Upper lobe of left lung (tissue), 6 donors: ENCODE measurements at regions not wholly inside any gene's neighbourhood (a gene's known extent, or its start where the extent isn't known, plus 50 kb on each side); places are given as distances from the start of the nearest gene placed in this dataset.
A peak's percentile ranks its signal among the peaks of the same experiment; 100 is the strongest.

ENCODE experiments used
- ATAC-seq, 2 donors: fragments of 200-7000 bp; cut with Tn5 transposase; one replicate each; pipeline ENCODE4 v1.9.1; 2022; ENCODE audit warnings: mild to moderate bottlenecking in 2 of 2, moderate library complexity in 2 of 2; ENCODE audit not compliant: low FRiP score in 2 of 2
- DNase-seq, 2 donors: peaks; one replicate each; pipeline ENCODE4 v3.0.0-alpha.2; 2019 to 2020
- H3K27ac ChIP-seq, 4 donors: fragments of 200-600 bp; sonication (generic); one replicate each; pipeline ENCODE4 v1.5.1; 2016 to 2019
- H3K27me3 ChIP-seq, 4 donors: fragments of 200-600 bp; sonication (generic); one replicate each; pipeline ENCODE4 v1.5.1; 2017 to 2019
- H3K36me3 ChIP-seq, 4 donors: fragments of 200-600 bp; sonication (generic); one replicate each; pipeline ENCODE4 v1.5.1; 2016 to 2019
- H3K4me1 ChIP-seq, 4 donors: fragments of 200-600 bp; sonication (generic); one replicate each; pipeline ENCODE4 v1.5.1; 2018 to 2019
- H3K4me3 ChIP-seq, 4 donors: fragments of 200-600 bp; sonication (generic); one replicate each; pipeline ENCODE4 v1.5.1; 2017 to 2019; ENCODE audit warnings: mild to moderate bottlenecking in 2 of 4, moderate library complexity in 1 of 4
- H3K9me3 ChIP-seq, 4 donors: fragments of 200-600 bp; sonication (generic); one replicate each; pipeline ENCODE4 v1.5.1; 2018 to 2019
- EP300 ChIP-seq, 4 donors: sonication (generic); formaldehyde crosslinking; IDR thresholded peaks; one replicate each; pipeline ENCODE4 v1.5.1; 2017; ENCODE audit warnings: antibody characterized with exemption in 4 of 4, control low read depth in 2 of 4
- POLR2A ChIP-seq, 4 donors: fragments of 450-650 bp; IDR thresholded peaks; one replicate each; pipeline ENCODE4 v1.5.1; 2016 to 2017; ENCODE audit warnings: antibody characterized with exemption in 4 of 4, mild to moderate bottlenecking in 2 of 4
- POLR2AphosphoS5 ChIP-seq, 2 donors: sonication (generic); formaldehyde crosslinking; IDR thresholded peaks; one replicate each; pipeline ENCODE4 v1.5.1; 2017; ENCODE audit warnings: antibody characterized with exemption in 2 of 2
- WGBS, 2 donors: methylation state at CpG; one replicate each; pipeline ENCODE4 v1.1.5; 2017 to 2018; 5-methylcytosine and 5-hydroxymethylcytosine counted together
- TF ChIP-seq, protein P1 (sequence below), 6 experiments: fragments of 450-650 bp in 4 of 6; fragments of 200-600 bp in 2 of 6; sonication (generic) in 2 of 6; IDR thresholded peaks; one replicate each; pipeline ENCODE4 v1.5.1; 2016 to 2019; ENCODE audit warnings: antibody characterized with exemption in 6 of 6
- donor health status: DM: no; HTN: no; CAD: no; lungs with moderate emphysema.
- donor health status: DM: no; HTN: yes; CAD: no; lungs with severe emphysema.

DNA sequence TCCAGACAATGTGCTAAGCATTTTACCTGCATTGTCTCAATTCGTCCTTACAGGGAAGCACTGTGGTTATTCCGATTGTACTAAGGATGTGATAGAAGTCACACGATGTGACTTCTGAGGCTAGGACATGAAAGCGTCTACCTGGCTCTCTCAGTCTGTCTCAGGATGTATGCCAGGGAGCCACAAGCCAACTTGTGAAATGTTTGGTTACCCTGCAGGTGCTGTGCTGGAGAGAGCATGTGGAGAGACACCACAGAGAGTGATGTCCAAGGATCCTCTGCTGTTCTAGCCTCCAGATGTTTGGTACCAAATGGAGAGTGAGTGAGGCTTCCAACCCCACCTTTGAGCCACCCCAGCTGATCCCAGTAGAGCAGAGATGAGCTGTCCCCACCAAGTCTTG lies 120.1 kb upstream of the IL12B start:
- no peak overlapping the region for H3K27ac ChIP-seq
- ATAC-seq: no peak

DNA sequence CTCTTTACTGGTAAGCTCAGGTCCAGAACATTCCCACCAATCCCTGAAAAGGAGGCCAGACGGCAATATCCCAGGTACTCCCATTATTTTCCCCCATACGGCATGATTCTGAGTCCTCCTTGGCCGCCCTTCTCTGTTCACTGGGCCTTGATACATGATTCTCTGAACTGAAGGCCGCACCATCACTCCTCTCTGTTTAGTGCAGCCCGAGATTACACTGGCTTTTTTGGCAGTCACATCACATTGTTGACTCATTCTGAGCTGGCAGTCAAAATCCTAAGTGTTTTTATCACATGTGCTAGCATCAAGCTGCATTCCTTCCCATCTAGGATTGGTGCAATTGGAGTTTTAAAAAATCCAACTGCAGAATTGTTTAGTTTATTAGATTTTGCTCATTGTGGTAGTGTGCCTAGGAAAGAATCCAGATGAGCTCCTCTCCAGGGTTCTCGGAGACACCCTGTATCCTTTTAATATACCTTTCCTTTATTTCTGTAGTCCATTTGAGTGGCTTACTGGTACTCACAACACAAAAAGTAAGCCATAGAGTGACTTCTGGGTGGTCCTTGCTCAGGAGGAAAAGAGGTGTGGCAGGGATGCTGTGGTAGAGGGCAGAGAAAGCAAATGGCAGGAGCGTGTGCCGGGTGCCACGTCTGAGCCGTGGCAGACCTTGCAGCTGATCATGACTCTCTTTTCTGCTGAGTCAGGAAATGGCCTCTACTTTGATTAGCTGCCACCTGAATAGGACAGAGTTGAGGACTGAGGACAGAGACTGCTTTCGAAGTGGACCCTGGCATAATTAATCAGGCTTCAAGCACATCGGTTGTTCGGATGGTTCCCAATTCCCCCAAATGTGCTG lies 121.1 kb upstream of the IL12B start:
- H3K36me3 ChIP-seq: no peaks in the 10 kb centered on the region
- H3K27me3 ChIP-seq: no peaks in the 10 kb centered on the region
- DNase-seq: peak in 1 of 2 donors; percentile 39
- 79% methylated on average over 12 to 13 of the region's 13 CpGs for WGBS, 2 donors
- peaks cover 0 to 6% (median 2%) of the 10 kb centered on the region in 4 donors for H3K4me1 ChIP-seq
- peak in 1 of 2 donors; percentile 8 for TF ChIP-seq POLR2AphosphoS5 (IDR thresholded peaks at IDR 0.05)
- TF ChIP-seq, protein P1, sequence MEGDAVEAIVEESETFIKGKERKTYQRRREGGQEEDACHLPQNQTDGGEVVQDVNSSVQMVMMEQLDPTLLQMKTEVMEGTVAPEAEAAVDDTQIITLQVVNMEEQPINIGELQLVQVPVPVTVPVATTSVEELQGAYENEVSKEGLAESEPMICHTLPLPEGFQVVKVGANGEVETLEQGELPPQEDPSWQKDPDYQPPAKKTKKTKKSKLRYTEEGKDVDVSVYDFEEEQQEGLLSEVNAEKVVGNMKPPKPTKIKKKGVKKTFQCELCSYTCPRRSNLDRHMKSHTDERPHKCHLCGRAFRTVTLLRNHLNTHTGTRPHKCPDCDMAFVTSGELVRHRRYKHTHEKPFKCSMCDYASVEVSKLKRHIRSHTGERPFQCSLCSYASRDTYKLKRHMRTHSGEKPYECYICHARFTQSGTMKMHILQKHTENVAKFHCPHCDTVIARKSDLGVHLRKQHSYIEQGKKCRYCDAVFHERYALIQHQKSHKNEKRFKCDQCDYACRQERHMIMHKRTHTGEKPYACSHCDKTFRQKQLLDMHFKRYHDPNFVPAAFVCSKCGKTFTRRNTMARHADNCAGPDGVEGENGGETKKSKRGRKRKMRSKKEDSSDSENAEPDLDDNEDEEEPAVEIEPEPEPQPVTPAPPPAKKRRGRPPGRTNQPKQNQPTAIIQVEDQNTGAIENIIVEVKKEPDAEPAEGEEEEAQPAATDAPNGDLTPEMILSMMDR (IDR thresholded peaks at IDR 0.05): no peak
- no peak for TF ChIP-seq POLR2A (IDR thresholded peaks at IDR 0.05)
- TF ChIP-seq EP300 (IDR thresholded peaks at IDR 0.05): no peak
- peak; percentile 59 to 87 for ATAC-seq
- no peaks in the 10 kb centered on the region for H3K9me3 ChIP-seq
- no peak overlapping the region for H3K4me3 ChIP-seq
- no peak overlapping the region for H3K27ac ChIP-seq

More for the DNA sequence above, 120.1 kb upstream of the IL12B start:
- DNase-seq: no peak
- Histone ChIP-seq H3K27me3 (no peaks in the 10 kb centered on the region), H3K4me1 (peaks cover 0 to 6% (median 2%) of the 10 kb centered on the region in 4 donors), H3K4me3 (no peak overlapping the region), H3K36me3 (no peaks in the 10 kb centered on the region), H3K9me3 (no peaks in the 10 kb centered on the region)
- 91 to 94% methylated on average over 4 of the region's 4 CpGs for WGBS, 2 donors
- TF ChIP-seq POLR2AphosphoS5 (IDR thresholded peaks at IDR 0.05) (no peak), EP300 (IDR thresholded peaks at IDR 0.05) (no peak), POLR2A (IDR thresholded peaks at IDR 0.05) (no peak)
- TF ChIP-seq, protein P1 (IDR thresholded peaks at IDR 0.05): no peak

DNA sequence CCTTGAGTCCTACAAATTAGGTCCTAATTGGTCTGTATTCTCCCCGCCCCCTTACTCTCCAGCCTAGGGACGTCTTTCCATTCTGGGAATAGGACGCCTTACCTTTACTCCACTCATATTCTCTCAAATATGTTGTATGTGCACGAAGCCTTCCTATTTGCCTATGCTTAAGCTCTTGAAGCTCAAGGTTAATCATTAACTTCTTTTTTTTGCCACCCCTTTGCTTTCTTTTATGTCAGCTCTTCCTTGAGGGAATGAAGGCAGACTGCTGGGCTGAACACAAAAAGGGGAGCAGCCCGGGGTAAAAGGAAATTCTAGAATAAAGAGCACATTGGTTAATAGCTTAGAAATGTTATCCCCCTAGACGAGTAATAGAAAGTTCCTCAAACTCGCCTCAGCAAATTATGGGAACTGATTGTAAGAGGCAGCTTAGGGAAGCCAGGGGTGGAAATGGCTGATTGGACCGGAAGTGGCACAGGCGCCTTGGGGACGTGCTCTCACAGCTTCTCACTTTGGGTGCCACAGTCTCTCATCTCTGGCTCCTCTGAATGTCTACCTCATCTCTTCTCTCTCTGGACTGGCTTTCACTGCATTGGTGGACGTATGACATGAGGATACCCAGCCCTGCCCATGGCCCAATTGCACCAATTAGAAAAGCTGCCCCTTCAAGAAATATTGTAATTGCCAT lies 122.3 kb upstream of the IL12B start:
- Histone ChIP-seq H3K9me3 (no peaks in the 10 kb centered on the region), H3K4me3 (no peak overlapping the region), H3K4me1 (peaks cover 0 to 6% (median 2%) of the 10 kb centered on the region in 4 donors), H3K36me3 (no peaks in the 10 kb centered on the region), H3K27ac (no peak overlapping the region), H3K27me3 (no peaks in the 10 kb centered on the region)
- ATAC-seq (no peak), DNase-seq (no peak)
- TF ChIP-seq, protein P1 (IDR thresholded peaks at IDR 0.05): no peak
- TF ChIP-seq EP300 (IDR thresholded peaks at IDR 0.05) (no peak), POLR2AphosphoS5 (IDR thresholded peaks at IDR 0.05) (no peak), POLR2A (IDR thresholded peaks at IDR 0.05) (no peak)
- 62 to 82% methylated on average over 11 of the region's 11 CpGs for WGBS, 2 donors

DNA sequence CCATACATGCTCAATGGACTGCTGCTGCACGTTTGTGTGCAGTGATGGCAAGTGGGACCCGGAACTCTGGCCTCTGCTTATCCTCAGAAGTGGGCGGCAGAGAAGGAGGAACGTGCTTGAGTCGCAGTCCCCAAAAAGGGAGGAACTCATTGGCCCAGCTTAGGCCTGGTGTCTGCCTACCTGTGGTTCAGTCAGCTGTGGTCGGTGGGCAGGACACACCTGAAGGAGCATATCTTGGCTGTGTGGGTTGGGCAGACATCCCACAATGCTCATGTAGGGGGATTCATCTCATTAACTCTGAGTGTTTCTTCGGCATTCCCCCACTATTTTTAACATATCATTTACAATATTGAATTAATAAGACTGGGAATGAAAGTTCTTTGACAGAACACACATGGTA lies 122.9 kb upstream of the IL12B start:
- H3K9me3 ChIP-seq: no peaks in the 10 kb centered on the region
- no peak overlapping the region for H3K27ac ChIP-seq
- no peak for DNase-seq
- no peaks in the 10 kb centered on the region for H3K27me3 ChIP-seq
- TF ChIP-seq EP300 (IDR thresholded peaks at IDR 0.05) (no peak), POLR2AphosphoS5 (IDR thresholded peaks at IDR 0.05) (no peak), POLR2A (IDR thresholded peaks at IDR 0.05) (no peak)
- TF ChIP-seq, protein P1 (IDR thresholded peaks at IDR 0.05): no peak
- no peaks in the 10 kb centered on the region for H3K36me3 ChIP-seq
- ATAC-seq: no peak
- no peak overlapping the region for H3K4me3 ChIP-seq
- H3K4me1 ChIP-seq: peaks cover 0 to 6% (median 2%) of the 10 kb centered on the region in 4 donors
- WGBS, 2 donors: 69 to 96% methylated on average over 7 of the region's 7 CpGs
